Prostate gland (tissue), 2 donors: ENCODE measurements at regions not wholly inside any gene's neighbourhood (a gene's known extent, or its start where the extent isn't known, plus 50 kb on each side); places are given as distances from the start of the nearest gene placed in this dataset.

Source experiments
- DNase-seq: peaks from one replicate; pipeline ENCODE4 v3.0.0-alpha.2; 2019; ENCODE audit warnings: low spot score
- H3K27ac ChIP-seq, 2 donors: fragments of 200-600 bp; sonication (generic); 2 replicates each; pipeline ENCODE4 v1.5.1; 2017 to 2019
- H3K27me3 ChIP-seq: fragments of 200-600 bp; sonication (generic); replicated peaks from 2 replicates; pipeline ENCODE4 v1.5.1; 2019; ENCODE audit not compliant: insufficient read depth
- H3K36me3 ChIP-seq, 2 donors: fragments of 200-600 bp; sonication (generic); 1 replicate in 1 of 2; 2 replicates in 1 of 2; pipeline versions ENCODE4 v1.5.1 to v1.8.1; 2017 to 2019
- H3K4me1 ChIP-seq: fragments of 200-600 bp; sonication (generic); replicated peaks from 2 replicates; pipeline ENCODE4 v1.5.1; 2019
- H3K4me3 ChIP-seq, 2 donors: fragments of 200-600 bp; sonication (generic); 2 replicates each; pipeline ENCODE4 v1.5.1; 2017 to 2019
- H3K9me3 ChIP-seq: fragments of 200-600 bp; sonication (generic); 2 replicates; pipeline ENCODE4 v1.5.1; 2017
- CTCF ChIP-seq, 4 experiments: fragments of 200-600 bp in 2 of 4; fragments of 450-650 bp in 2 of 4; sonication (generic) in 2 of 4; IDR thresholded peaks; 1 replicate in 3 of 4; 2 replicates in 1 of 4; pipeline ENCODE4 v1.5.1; 2016 to 2019; ENCODE audit warnings: antibody characterized with exemption in 4 of 4, mild to moderate bottlenecking in 2 of 4, moderate library complexity in 2 of 4
- POLR2A ChIP-seq: fragments of 450-650 bp; IDR thresholded peaks from one replicate; pipeline ENCODE4 v1.6.1; 2016; ENCODE audit warnings: antibody characterized with exemption, mild to moderate bottlenecking
- POLR2AphosphoS5 ChIP-seq: sonication (generic); formaldehyde crosslinking; IDR thresholded peaks from one replicate; pipeline ENCODE4 v1.6.1; 2017; ENCODE audit warnings: antibody characterized with exemption
- WGBS: methylation state at CpG from one replicate; pipeline ENCODE4 v1.1.5; 2018; 5-methylcytosine and 5-hydroxymethylcytosine counted together
- intact Hi-C: fragments of 100-400 bp; cut with DNase I; formaldehyde crosslinking; loops from one replicate; pipeline ENCODE4 v1.14.2; 2022

- H3K9me3 ChIP-seq, result no peaks in the 10 kb centered on the region
- no peak for TF ChIP-seq POLR2AphosphoS5
- no peaks in the 10 kb centered on the region for H3K36me3 ChIP-seq
- H3K4me3 ChIP-seq, result no peak overlapping the region
- H3K27ac ChIP-seq, result no peak overlapping the region
- H3K27me3 ChIP-seq, result no peaks in the 10 kb centered on the region
- intact Hi-C loops, result no loop called here
- no peak for DNase-seq
- WGBS, result 74% methylated on average over 3 of the region's 3 CpGs
- no peaks in the 10 kb centered on the region for H3K4me1 ChIP-seq
Measured at GRCh38 chr4:27233531-27233930, 372.9 kb downstream of the STIM2 start.

- Histone ChIP-seq H3K36me3 (no peaks in the 10 kb centered on the region), H3K4me1 (no peaks in the 10 kb centered on the region), H3K27me3 (no peaks in the 10 kb centered on the region), H3K9me3 (no peaks in the 10 kb centered on the region), H3K27ac (no peak overlapping the region), H3K4me3 (no peak overlapping the region)
- no peak for DNase-seq
- intact Hi-C loops, result no loop called here
- TF ChIP-seq POLR2AphosphoS5 (no peak), CTCF (IDR thresholded peaks at IDR 0.05) (no peak), POLR2A (no peak)
- 75% methylated on average over 6 of the region's 6 CpGs for WGBS
Measured at GRCh38 chr4:27234306-27234899, 373.8 kb downstream of the STIM2 start.

GRCh38 chr4:27239641-27240040 lies 379.0 kb downstream of the STIM2 start:
- TF ChIP-seq POLR2AphosphoS5 (no peak), POLR2A (no peak), CTCF (IDR thresholded peaks at IDR 0.05) (no peak)
- Histone ChIP-seq H3K4me1 (no peaks in the 10 kb centered on the region), H3K9me3 (no peaks in the 10 kb centered on the region)

GRCh38 chr4:27242217-27242616 lies 381.6 kb downstream of the STIM2 start:
- no peaks in the 10 kb centered on the region for H3K27me3 ChIP-seq
- no peak overlapping the region for H3K27ac ChIP-seq
- H3K4me1 ChIP-seq, result no peaks in the 10 kb centered on the region
- TF ChIP-seq CTCF (IDR thresholded peaks at IDR 0.05) (no peak), POLR2A (no peak), POLR2AphosphoS5 (no peak)
- no peaks in the 10 kb centered on the region for H3K9me3 ChIP-seq
- no peak for DNase-seq
- no peaks in the 10 kb centered on the region for H3K36me3 ChIP-seq
- intact Hi-C loops, result no loop called here
- H3K4me3 ChIP-seq, result no peak overlapping the region

More at GRCh38 chr4:27239641-27240040, 379.0 kb downstream of the STIM2 start:
- Histone ChIP-seq H3K4me3 (no peak overlapping the region), H3K27me3 (no peaks in the 10 kb centered on the region), H3K36me3 (no peaks in the 10 kb centered on the region), H3K27ac (no peak overlapping the region)
- no peak for DNase-seq
- WGBS, result 82% methylated on average over 4 of the region's 4 CpGs
- intact Hi-C loops, result no loop called here

- Histone ChIP-seq H3K27ac (no peak overlapping the region), H3K4me3 (no peak overlapping the region), H3K4me1 (no peaks in the 10 kb centered on the region), H3K27me3 (no peaks in the 10 kb centered on the region), H3K36me3 (no peaks in the 10 kb centered on the region), H3K9me3 (no peaks in the 10 kb centered on the region)
- no peak for DNase-seq
- WGBS, result 86% methylated on average over 1 of the region's 1 CpG
- intact Hi-C loops, result no loop called here
- TF ChIP-seq CTCF (IDR thresholded peaks at IDR 0.05) (no peak), POLR2AphosphoS5 (no peak), POLR2A (no peak)
Measured at GRCh38 chr4:27245216-27245615, 384.6 kb downstream of the STIM2 start.
